Mucosa of gallbladder (tissue), 1 donor: ENCODE measurements at regions not wholly inside any gene's neighbourhood (a gene's known extent, or its start where the extent isn't known, plus 50 kb on each side); places are given as distances from the start of the nearest gene placed in this dataset.
"Not testable (repeated sequence)": the region's sequence is repeated elsewhere in the genome, so short reads cannot be mapped to it uniquely, and the experiment has no call there.

Experiments used
- DNase-seq: peaks from one replicate; pipeline ENCODE4 v3.0.0-alpha.2; 2020; ENCODE audit warnings: low spot score
- donor health status: DM: no; HTN: no; CAD: no.

GRCh38 chr2:203631068-203631757 is 75.2 kb upstream of the CD28 start:
- no peak for DNase-seq

- DNase-seq, result no peak
These were observed 69.6 kb upstream of the CD28 start for GRCh38 chr2:203636588-203637470.

- DNase-seq, result no peak
These were observed 68.8 kb upstream of the CD28 start for GRCh38 chr2:203637471-203638167.

- DNase-seq, result not testable (repeated sequence)
These were observed 64.6 kb upstream of the CD28 start for GRCh38 chr2:203641865-203642264.

GRCh38 chr2:203642841-203643240 is 63.6 kb upstream of the CD28 start:
- DNase-seq, result not testable (repeated sequence)

GRCh38 chr2:203645831-203646230 is 60.6 kb upstream of the CD28 start:
- DNase-seq, result no peak

GRCh38 chr2:203646266-203646864 is 60.1 kb upstream of the CD28 start:
- no peak for DNase-seq

- DNase-seq, result no peak
These were observed 59.5 kb upstream of the CD28 start for GRCh38 chr2:203646961-203647360.

GRCh38 chr2:203647579-203647978 is 58.9 kb upstream of the CD28 start:
- no peak for DNase-seq

- DNase-seq, result no peak
These were observed 58.2 kb upstream of the CD28 start for GRCh38 chr2:203648273-203648672.

GRCh38 chr2:203649176-203649814 is 57.1 kb upstream of the CD28 start:
- no peak for DNase-seq

GRCh38 chr2:203650860-203651613 is 55.4 kb upstream of the CD28 start:
- peak; percentile 71 for DNase-seq

- DNase-seq, result no peak
These were observed 54.8 kb upstream of the CD28 start for GRCh38 chr2:203651621-203652020.

GRCh38 chr2:203654826-203655225 is 51.6 kb upstream of the CD28 start:
- DNase-seq, result no peak

- DNase-seq, result peak; percentile 92
These were observed 49.7 kb upstream of the CD28 start for GRCh38 chr2:203656522-203657287.
